ENCODE measurements at regions not wholly inside any gene's neighbourhood (a gene's known extent, or its start where the extent isn't known, plus 50 kb on each side); places are given as distances from the start of the nearest gene placed in this dataset.

DNA sequence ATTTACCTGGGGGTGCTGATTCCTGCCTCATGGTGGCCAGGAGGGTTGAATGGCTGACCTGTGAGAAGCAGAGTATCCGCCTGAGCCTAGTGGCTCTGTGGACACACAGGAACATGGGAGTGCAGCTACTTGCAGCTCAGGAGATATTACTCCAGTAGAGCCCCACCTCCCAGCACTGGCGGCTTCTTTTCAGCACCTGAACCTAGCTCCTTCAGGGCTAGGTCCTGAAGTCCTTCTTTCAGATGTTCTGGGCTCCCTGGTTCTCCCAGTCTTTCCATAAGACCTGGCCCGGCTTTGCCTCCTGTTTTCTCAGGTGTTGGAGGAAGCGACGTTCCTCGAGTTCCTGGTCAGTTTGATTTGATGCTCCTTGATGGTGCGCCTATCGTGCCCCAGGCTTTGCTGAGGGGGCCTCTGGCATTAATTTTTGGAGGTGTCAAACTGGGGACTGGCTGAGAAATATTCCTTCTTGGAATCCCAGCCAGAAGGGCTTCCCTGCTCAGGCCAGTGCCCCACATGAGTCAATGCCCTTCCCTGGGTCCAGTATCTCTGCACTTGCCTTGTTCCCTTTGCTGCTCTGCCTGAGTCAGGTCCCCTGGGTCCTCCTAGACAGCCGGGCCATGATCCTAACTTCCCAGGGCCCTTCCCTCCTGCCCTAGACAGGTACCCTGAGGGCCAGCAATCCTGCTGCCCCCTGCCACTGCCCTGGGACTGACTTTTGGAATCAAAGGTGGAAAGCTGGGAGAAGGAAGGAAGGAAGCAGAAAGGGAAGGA is 110.7 kb upstream of the HAAO start:
- Histone ChIP-seq H3K4me1 (ENCODE audit: low read length) (no peaks in the 10 kb centered on the region), H3K36me3 (ENCODE audit: insufficient read depth, low read length) (no peaks in the 10 kb centered on the region), H3K4me2 (ENCODE audit: low read depth, low read length, poor library complexity, severe bottlenecking) (no peak overlapping the region), H3K9me3 (ENCODE audit: low read length) (no peaks in the 10 kb centered on the region), H3K27ac (ENCODE audit: low read length) (no peak overlapping the region), H3K9ac (ENCODE audit: low read length) (no peak overlapping the region), H3K9me2 (replicated peaks; ENCODE audit: insufficient read depth, low read length) (no peaks in the 10 kb centered on the region), H3K4me3 (ENCODE audit: low read length) (no peak overlapping the region), H3K27me3 (ENCODE audit: low read length) (no peaks in the 10 kb centered on the region), H3K79me2 (ENCODE audit: low read length) (no peaks in the 10 kb centered on the region), H2AFZ (ENCODE audit: low read length) (no peak overlapping the region), H4K20me1 (ENCODE audit: insufficient read depth, low read depth, low read length) (no peaks in the 10 kb centered on the region)
- no peak for DNase-seq

DNA sequence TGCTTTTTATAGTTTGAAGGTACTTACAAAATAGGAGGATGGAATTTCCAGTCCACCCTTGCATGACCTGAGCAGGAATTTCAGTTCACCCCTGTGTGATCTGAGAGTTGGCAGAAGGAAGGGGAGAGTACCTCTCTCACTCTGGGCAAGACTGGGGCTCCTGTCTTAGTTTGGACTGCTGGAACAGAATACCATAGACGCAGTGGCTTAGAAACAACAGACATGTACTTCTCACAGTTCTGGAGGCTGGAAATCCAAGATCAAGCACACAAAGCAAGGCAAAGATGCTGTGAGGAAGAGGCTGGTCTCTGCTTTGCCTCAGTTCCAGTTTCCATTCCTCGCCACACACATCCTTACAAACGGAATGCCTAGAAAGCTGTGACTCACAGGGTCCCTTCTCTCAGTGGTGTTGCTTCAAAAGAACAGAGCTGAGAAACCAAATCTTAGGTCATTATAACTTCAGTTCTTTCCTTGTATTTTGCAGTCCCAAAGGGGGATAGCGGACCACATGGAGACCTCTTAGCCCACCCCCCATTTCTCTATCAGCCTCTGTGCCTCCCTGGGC is 108.8 kb upstream of the HAAO start:
- Histone ChIP-seq H3K9me3 (ENCODE audit: low read length) (no peaks in the 10 kb centered on the region), H4K20me1 (ENCODE audit: insufficient read depth, low read depth, low read length) (no peaks in the 10 kb centered on the region), H3K79me2 (ENCODE audit: low read length) (no peaks in the 10 kb centered on the region), H3K9ac (ENCODE audit: low read length) (no peak overlapping the region), H3K4me3 (ENCODE audit: low read length) (no peak overlapping the region), H3K27me3 (ENCODE audit: low read length) (no peaks in the 10 kb centered on the region), H3K9me2 (replicated peaks; ENCODE audit: insufficient read depth, low read length) (no peaks in the 10 kb centered on the region), H3K36me3 (ENCODE audit: insufficient read depth, low read length) (no peaks in the 10 kb centered on the region), H2AFZ (ENCODE audit: low read length) (no peak overlapping the region), H3K27ac (ENCODE audit: low read length) (no peak overlapping the region), H3K4me2 (ENCODE audit: low read depth, low read length, poor library complexity, severe bottlenecking) (no peak overlapping the region), H3K4me1 (ENCODE audit: low read length) (no peaks in the 10 kb centered on the region)
- DNase-seq, result no peak

DNA sequence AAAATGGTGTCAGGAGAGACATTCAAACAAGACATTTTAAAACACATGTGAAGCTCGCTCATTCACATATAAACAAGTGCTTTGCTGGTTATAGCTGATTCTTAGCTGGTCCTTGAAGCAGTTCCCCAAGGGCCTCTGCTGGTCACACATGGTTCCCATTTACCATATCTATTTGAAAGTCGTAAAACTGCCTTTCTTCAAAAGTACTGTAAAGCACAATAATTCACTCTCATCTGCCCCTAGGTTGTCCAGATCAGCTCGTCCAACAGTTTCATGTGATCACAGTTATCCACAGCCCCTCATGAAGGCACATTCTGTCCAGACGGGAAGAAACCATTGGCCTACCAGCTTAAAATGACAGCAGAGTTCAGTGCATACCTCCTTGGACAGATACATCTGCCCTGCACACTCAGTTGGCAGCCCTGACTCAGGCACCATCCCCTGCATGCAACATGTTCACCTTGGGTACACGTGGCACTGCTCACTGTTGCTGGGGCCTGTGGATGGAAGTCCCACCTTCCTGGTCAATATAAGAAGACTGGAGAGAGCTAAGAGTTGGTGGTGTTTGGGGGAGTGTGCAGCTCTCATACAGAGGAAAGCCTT is 108.0 kb upstream of the HAAO start:
- DNase-seq, result no peak
- H3K4me3 ChIP-seq (ENCODE audit: low read length), result no peak overlapping the region
- no peaks in the 10 kb centered on the region for H3K27me3 ChIP-seq (ENCODE audit: low read length)
- H3K36me3 ChIP-seq (ENCODE audit: insufficient read depth, low read length), result no peaks in the 10 kb centered on the region
- H3K27ac ChIP-seq (ENCODE audit: low read length), result no peak overlapping the region
- H3K9me2 ChIP-seq (replicated peaks; ENCODE audit: insufficient read depth, low read length), result no peaks in the 10 kb centered on the region
- no peak overlapping the region for H2AFZ ChIP-seq (ENCODE audit: low read length)
- no peaks in the 10 kb centered on the region for H3K9me3 ChIP-seq (ENCODE audit: low read length)
- H3K9ac ChIP-seq (ENCODE audit: low read length), result no peak overlapping the region
- H3K4me2 ChIP-seq (ENCODE audit: low read depth, low read length, poor library complexity, severe bottlenecking), result no peak overlapping the region
- no peaks in the 10 kb centered on the region for H4K20me1 ChIP-seq (ENCODE audit: insufficient read depth, low read depth, low read length)
- H3K79me2 ChIP-seq (ENCODE audit: low read length), result no peaks in the 10 kb centered on the region
- no peaks in the 10 kb centered on the region for H3K4me1 ChIP-seq (ENCODE audit: low read length)

DNA sequence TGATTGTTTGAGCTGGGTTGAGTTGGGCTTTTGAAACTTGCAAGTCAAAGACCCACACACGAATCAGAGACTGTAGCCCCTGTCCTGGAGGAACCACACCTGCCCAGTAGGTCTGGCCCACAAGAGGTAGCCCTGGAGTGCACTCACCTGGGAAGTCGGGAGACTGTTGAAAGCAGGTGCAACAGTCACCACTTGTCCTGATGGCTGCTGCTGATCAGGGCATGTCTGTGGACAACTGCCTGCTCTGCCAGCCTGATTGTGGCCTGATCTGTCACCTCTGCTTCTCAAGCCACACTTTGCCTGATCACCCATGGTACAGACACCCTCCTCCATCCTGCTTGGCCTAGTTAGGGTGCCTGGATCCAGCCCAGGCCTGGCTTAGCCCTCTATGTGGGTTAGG is 105.0 kb upstream of the HAAO start:
- no peaks in the 10 kb centered on the region for H3K79me2 ChIP-seq (ENCODE audit: low read length)
- no peak for DNase-seq
- H4K20me1 ChIP-seq (ENCODE audit: insufficient read depth, low read depth, low read length), result no peaks in the 10 kb centered on the region
- no peak overlapping the region for H2AFZ ChIP-seq (ENCODE audit: low read length)
- no peaks in the 10 kb centered on the region for H3K4me1 ChIP-seq (ENCODE audit: low read length)
- no peak overlapping the region for H3K4me2 ChIP-seq (ENCODE audit: low read depth, low read length, poor library complexity, severe bottlenecking)
- no peaks in the 10 kb centered on the region for H3K9me3 ChIP-seq (ENCODE audit: low read length)
- no peak overlapping the region for H3K27ac ChIP-seq (ENCODE audit: low read length)
- H3K36me3 ChIP-seq (ENCODE audit: insufficient read depth, low read length), result no peaks in the 10 kb centered on the region
- no peaks in the 10 kb centered on the region for H3K9me2 ChIP-seq (replicated peaks; ENCODE audit: insufficient read depth, low read length)
- H3K4me3 ChIP-seq (ENCODE audit: low read length), result no peak overlapping the region
- no peak overlapping the region for H3K9ac ChIP-seq (ENCODE audit: low read length)
- no peaks in the 10 kb centered on the region for H3K27me3 ChIP-seq (ENCODE audit: low read length)

DNA sequence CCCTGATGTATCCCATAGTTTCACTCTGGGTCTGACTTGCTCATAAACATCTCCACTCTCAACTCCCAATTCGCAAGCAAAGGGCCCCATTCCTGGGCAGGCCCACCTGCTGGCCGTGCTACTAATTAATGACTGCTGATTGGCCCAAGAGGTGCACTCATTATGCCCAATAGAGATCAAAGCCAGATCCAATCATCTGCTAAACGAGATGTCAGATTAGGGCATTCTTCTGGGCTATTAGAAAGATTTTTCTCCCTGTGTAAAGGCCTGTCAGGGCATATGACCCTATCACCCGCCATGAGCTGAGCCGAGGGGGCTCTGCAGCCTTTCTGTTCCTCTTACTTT is 103.4 kb upstream of the HAAO start:
- Histone ChIP-seq H3K4me2 (ENCODE audit: low read depth, low read length, poor library complexity, severe bottlenecking) (no peak overlapping the region), H3K9me2 (replicated peaks; ENCODE audit: insufficient read depth, low read length) (no peaks in the 10 kb centered on the region), H3K4me1 (ENCODE audit: low read length) (no peaks in the 10 kb centered on the region), H3K27me3 (ENCODE audit: low read length) (no peaks in the 10 kb centered on the region), H3K79me2 (ENCODE audit: low read length) (no peaks in the 10 kb centered on the region), H4K20me1 (ENCODE audit: insufficient read depth, low read depth, low read length) (no peaks in the 10 kb centered on the region), H3K4me3 (ENCODE audit: low read length) (no peak overlapping the region), H2AFZ (ENCODE audit: low read length) (no peak overlapping the region), H3K36me3 (ENCODE audit: insufficient read depth, low read length) (no peaks in the 10 kb centered on the region), H3K9ac (ENCODE audit: low read length) (no peak overlapping the region), H3K27ac (ENCODE audit: low read length) (no peak overlapping the region), H3K9me3 (ENCODE audit: low read length) (no peaks in the 10 kb centered on the region)
- no peak for DNase-seq

DNA sequence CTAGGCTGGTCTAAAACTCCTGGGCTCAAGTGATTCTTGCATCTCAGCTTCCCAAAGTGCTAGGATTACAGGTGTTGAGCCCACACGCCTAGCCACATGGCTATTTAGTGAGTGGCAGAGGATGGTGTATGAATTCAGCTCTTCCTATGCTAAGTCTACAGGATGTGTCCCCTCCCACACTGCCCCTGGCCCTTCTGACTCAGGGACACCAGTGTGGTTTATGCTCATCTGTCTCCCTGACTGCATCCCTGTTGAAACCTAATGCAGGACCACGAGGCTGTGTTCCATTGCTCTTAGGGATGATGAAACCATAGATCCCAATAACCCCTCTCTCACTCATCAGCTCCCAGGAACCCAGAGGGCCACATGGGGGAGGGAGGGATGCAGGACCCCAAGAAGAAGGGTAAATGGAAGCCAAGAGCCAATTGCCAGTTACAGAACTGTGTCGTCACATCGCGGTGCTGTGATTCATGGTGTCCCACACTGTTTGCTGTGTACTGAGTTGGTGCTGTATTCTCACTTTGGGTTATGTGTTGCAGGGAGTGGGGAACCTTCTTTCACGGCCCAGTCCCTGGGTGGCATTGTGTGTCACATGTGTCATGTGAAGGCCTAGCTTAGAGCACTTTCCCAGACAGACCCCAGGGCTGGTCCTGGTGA is 102.9 kb upstream of the HAAO start:
- Histone ChIP-seq H3K27ac (ENCODE audit: low read length) (no peak overlapping the region), H4K20me1 (ENCODE audit: insufficient read depth, low read depth, low read length) (no peaks in the 10 kb centered on the region), H2AFZ (ENCODE audit: low read length) (no peak overlapping the region), H3K4me2 (ENCODE audit: low read depth, low read length, poor library complexity, severe bottlenecking) (no peak overlapping the region), H3K9ac (ENCODE audit: low read length) (no peak overlapping the region), H3K9me2 (replicated peaks; ENCODE audit: insufficient read depth, low read length) (no peaks in the 10 kb centered on the region), H3K4me1 (ENCODE audit: low read length) (no peaks in the 10 kb centered on the region), H3K4me3 (ENCODE audit: low read length) (no peak overlapping the region), H3K27me3 (ENCODE audit: low read length) (no peaks in the 10 kb centered on the region), H3K9me3 (ENCODE audit: low read length) (no peaks in the 10 kb centered on the region), H3K36me3 (ENCODE audit: insufficient read depth, low read length) (no peaks in the 10 kb centered on the region), H3K79me2 (ENCODE audit: low read length) (no peaks in the 10 kb centered on the region)
- DNase-seq, result no peak

DNA sequence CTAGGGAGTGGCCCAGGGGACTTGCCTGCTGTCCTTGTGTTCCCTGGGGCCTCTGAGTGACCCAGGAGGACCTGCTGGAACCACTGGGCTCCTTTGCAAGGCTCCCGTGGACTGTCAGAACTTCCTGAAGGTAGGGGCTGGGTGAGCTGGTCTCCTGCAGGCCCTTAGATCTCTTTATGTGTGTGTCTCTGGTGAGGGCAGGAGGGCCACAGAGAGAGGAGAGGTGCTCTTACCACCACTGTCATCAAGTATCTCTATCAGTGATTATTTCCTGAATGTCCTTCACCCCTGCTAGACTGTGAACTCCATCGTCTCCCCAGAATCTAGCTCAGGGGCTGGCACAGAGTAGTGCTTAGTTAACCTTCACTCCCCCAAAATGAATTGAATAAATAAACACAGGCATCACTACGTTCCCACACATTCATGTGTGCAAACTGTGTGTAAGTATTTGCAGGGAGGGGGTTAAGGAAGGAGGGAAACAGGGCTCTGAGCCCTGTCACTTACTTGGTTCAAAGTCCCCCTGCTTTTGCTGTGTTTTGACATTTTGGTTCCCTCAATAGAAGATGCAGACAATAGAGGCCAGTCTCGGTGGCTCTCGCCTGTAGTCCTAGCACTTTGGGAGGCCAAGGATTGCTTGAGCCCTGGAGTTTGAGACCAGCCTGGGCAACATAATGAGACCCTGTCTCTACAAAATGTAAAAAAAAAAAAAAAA is 100.8 kb upstream of the HAAO start:
- H3K4me1 ChIP-seq (ENCODE audit: low read length), result no peaks in the 10 kb centered on the region
- no peak overlapping the region for H3K27ac ChIP-seq (ENCODE audit: low read length)
- H3K36me3 ChIP-seq (ENCODE audit: insufficient read depth, low read length), result no peaks in the 10 kb centered on the region
- H3K9me3 ChIP-seq (ENCODE audit: low read length), result peaks cover 3% of the 10 kb centered on the region; the same call in 1 of the 2 replicates
- H3K4me3 ChIP-seq (ENCODE audit: low read length), result no peak overlapping the region
- H3K9ac ChIP-seq (ENCODE audit: low read length), result no peak overlapping the region
- no peaks in the 10 kb centered on the region for H3K9me2 ChIP-seq (replicated peaks; ENCODE audit: insufficient read depth, low read length)
- DNase-seq, result no peak
- H3K4me2 ChIP-seq (ENCODE audit: low read depth, low read length, poor library complexity, severe bottlenecking), result no peak overlapping the region
- no peaks in the 10 kb centered on the region for H3K79me2 ChIP-seq (ENCODE audit: low read length)
- no peak overlapping the region for H2AFZ ChIP-seq (ENCODE audit: low read length)
- no peaks in the 10 kb centered on the region for H4K20me1 ChIP-seq (ENCODE audit: insufficient read depth, low read depth, low read length)
- H3K27me3 ChIP-seq (ENCODE audit: low read length), result no peaks in the 10 kb centered on the region

DNA sequence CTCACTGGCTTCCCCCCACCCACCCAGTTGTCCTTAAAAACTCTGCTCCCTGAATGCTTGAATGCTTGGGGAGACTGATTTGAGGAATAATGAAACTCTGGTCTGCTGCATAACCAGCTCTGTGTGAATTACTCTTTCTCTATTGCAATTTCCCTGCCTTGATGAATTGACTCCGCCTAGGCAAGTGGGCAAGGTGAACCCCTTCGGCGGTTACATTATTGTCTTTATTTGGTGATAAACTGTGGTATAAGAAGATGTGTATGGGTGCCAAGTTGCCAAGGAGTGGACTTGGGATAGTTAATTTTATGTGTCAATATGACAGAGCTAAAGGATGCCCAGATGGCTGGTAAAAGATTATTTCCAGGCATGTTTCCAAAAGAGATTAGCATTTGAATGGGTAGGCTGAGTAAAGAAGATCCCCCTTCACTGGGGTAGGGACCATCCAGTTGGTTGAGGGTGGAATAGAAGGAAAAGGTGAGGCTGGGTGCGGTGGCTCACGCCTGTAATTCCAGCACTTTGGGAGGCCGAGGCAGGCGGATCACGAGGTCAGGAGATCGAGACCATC is 98.5 kb upstream of the HAAO start:
- Histone ChIP-seq H4K20me1 (ENCODE audit: insufficient read depth, low read depth, low read length) (no peaks in the 10 kb centered on the region), H3K9me3 (ENCODE audit: low read length) (peaks cover 3% of the 10 kb centered on the region; the same call in 1 of the 2 replicates), H3K9me2 (replicated peaks; ENCODE audit: insufficient read depth, low read length) (no peaks in the 10 kb centered on the region), H3K27me3 (ENCODE audit: low read length) (no peaks in the 10 kb centered on the region), H3K4me3 (ENCODE audit: low read length) (no peak overlapping the region), H3K79me2 (ENCODE audit: low read length) (no peaks in the 10 kb centered on the region), H3K9ac (ENCODE audit: low read length) (no peak overlapping the region), H2AFZ (ENCODE audit: low read length) (no peak overlapping the region), H3K27ac (ENCODE audit: low read length) (no peak overlapping the region), H3K4me1 (ENCODE audit: low read length) (no peaks in the 10 kb centered on the region), H3K36me3 (ENCODE audit: insufficient read depth, low read length) (no peaks in the 10 kb centered on the region), H3K4me2 (ENCODE audit: low read depth, low read length, poor library complexity, severe bottlenecking) (no peak overlapping the region)
- no peak for DNase-seq
